Loucy (cell line): ENCODE measurements at regions not wholly inside any gene's neighbourhood (a gene's known extent, or its start where the extent isn't known, plus 50 kb on each side); places are given as distances from the start of the nearest gene placed in this dataset.
"Not testable (repeated sequence)": the region's sequence is repeated elsewhere in the genome, so short reads cannot be mapped to it uniquely, and the experiment has no call there.

Experiments used
- H2AFZ ChIP-seq: fragments of 200-600 bp; sonication (generic); 2 replicates; pipeline ENCODE4 v1.6.0; 2016; ENCODE audit warnings: antibody characterized with exemption, mild to moderate bottlenecking, low read length, moderate library complexity
- H3F3A ChIP-seq: fragments of 200-600 bp; 2 replicates; pipeline ENCODE4 v1.6.0; 2016; ENCODE audit warnings: antibody characterized with exemption, low read depth, mild to moderate bottlenecking
- H3K27me3 ChIP-seq: fragments of 200-600 bp; sonication (generic); 2 replicates; pipeline ENCODE4 v1.6.1; 2014; ENCODE audit warnings: low read length, mild to moderate bottlenecking; ENCODE audit not compliant: insufficient read depth, poor library complexity, severe bottlenecking
- H3K36me3 ChIP-seq: fragments of 200-600 bp; sonication (generic); 2 replicates; pipeline ENCODE4 v1.6.1; 2016; ENCODE audit warnings: low read length; ENCODE audit not compliant: insufficient read depth
- H3K4me1 ChIP-seq: fragments of 200-600 bp; sonication (generic); 2 replicates; pipeline ENCODE4 v1.5.1; 2014; ENCODE audit warnings: low read length, mild to moderate bottlenecking; ENCODE audit not compliant: insufficient read depth, poor library complexity, severe bottlenecking
- H3K4me2 ChIP-seq: fragments of 200-600 bp; sonication (generic); 2 replicates; pipeline ENCODE4 v1.6.0; 2014; ENCODE audit warnings: antibody characterized with exemption, low read length, low read depth, mild to moderate bottlenecking; ENCODE audit not compliant: poor library complexity, severe bottlenecking
- H3K4me3 ChIP-seq: fragments of 200-600 bp; sonication (generic); 2 replicates; pipeline ENCODE4 v1.5.1; 2014; ENCODE audit warnings: low read length, mild to moderate bottlenecking, mixed read lengths; ENCODE audit not compliant: poor library complexity, severe bottlenecking
- H3K79me2 ChIP-seq: fragments of 200-600 bp; sonication (generic); 2 replicates; pipeline ENCODE4 v1.6.1; 2014; ENCODE audit warnings: low read length; ENCODE audit not compliant: insufficient read depth
- H3K9ac ChIP-seq: fragments of 200-600 bp; sonication (generic); 2 replicates; pipeline ENCODE4 v1.6.0; 2014; ENCODE audit warnings: mild to moderate bottlenecking, low read depth, low read length, moderate library complexity; ENCODE audit not compliant: poor library complexity, severe bottlenecking
- H3K9me2 ChIP-seq: fragments of 200-600 bp; sonication (generic); replicated peaks from 2 replicates; pipeline ENCODE4 v1.6.1; 2016; ENCODE audit warnings: low read depth, low read length, mixed read lengths
- H3K9me3 ChIP-seq: fragments of 200-600 bp; sonication (generic); 2 replicates; pipeline ENCODE4 v1.6.1; 2014; ENCODE audit warnings: mild to moderate bottlenecking, antibody characterized with exemption, low read length, low read depth; ENCODE audit not compliant: insufficient read depth
- H4K20me1 ChIP-seq: fragments of 200-600 bp; sonication (generic); 2 replicates; pipeline ENCODE4 v1.6.0; 2014; ENCODE audit warnings: antibody characterized with exemption, low read length, mild to moderate bottlenecking; ENCODE audit not compliant: insufficient read depth, poor library complexity, severe bottlenecking
- EZH2phosphoT487 ChIP-seq: fragments of 200-600 bp; IDR thresholded peaks from 2 replicates; pipeline ENCODE4 v1.6.1; 2018; ENCODE audit warnings: antibody characterized with exemption, mild to moderate bottlenecking, moderate library complexity, borderline replicate concordance
- TF ChIP-seq, protein P1 (sequence below): fragments of 200-600 bp; sonication (generic); conservative IDR thresholded peaks from 2 replicates; pipeline ENCODE4 v1.5.1; 2014; ENCODE audit warnings: mild to moderate bottlenecking, antibody characterized with exemption, low read length

GRCh38 chr4:146049802-146050201, 111.2 kb upstream of the ZNF827 start:
- Histone ChIP-seq H3K4me2 (no peak overlapping the region), H3K9me3 (no peaks in the 10 kb centered on the region), H3K27me3 (no peaks in the 10 kb centered on the region), H4K20me1 (no peaks in the 10 kb centered on the region), H3K9me2 (no peaks in the 10 kb centered on the region), H2AFZ (no peak overlapping the region), H3F3A (no peaks in the 10 kb centered on the region), H3K4me1 (no peaks in the 10 kb centered on the region), H3K9ac (no peak overlapping the region), H3K36me3 (no peaks in the 10 kb centered on the region), H3K4me3 (no peak overlapping the region), H3K79me2 (no peaks in the 10 kb centered on the region)
- TF ChIP-seq, protein P1, sequence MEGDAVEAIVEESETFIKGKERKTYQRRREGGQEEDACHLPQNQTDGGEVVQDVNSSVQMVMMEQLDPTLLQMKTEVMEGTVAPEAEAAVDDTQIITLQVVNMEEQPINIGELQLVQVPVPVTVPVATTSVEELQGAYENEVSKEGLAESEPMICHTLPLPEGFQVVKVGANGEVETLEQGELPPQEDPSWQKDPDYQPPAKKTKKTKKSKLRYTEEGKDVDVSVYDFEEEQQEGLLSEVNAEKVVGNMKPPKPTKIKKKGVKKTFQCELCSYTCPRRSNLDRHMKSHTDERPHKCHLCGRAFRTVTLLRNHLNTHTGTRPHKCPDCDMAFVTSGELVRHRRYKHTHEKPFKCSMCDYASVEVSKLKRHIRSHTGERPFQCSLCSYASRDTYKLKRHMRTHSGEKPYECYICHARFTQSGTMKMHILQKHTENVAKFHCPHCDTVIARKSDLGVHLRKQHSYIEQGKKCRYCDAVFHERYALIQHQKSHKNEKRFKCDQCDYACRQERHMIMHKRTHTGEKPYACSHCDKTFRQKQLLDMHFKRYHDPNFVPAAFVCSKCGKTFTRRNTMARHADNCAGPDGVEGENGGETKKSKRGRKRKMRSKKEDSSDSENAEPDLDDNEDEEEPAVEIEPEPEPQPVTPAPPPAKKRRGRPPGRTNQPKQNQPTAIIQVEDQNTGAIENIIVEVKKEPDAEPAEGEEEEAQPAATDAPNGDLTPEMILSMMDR, result no peak
- no peak for TF ChIP-seq EZH2phosphoT487

DNA sequence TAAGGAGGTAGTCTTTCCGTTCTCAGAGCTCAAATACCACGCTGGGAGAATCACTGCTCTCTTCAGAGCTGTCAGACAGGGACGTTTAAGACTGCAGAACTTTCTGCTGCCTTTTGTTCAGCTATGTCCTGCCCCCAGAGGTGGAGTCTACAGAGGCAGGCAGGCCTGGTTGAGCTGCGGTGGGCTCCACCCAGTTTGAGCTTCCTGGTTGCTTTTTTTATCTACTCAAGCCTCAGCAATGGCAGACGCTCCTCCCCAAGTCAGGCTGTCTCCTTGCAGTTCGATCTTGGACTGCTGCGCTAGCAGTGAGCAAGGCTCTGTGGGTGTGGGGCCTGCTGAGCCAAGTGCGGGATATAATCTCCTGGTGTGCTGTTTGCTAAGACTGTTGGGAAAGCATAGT, 109.1 kb upstream of the ZNF827 start:
- H3K27me3 ChIP-seq, result not testable (repeated sequence)

DNA sequence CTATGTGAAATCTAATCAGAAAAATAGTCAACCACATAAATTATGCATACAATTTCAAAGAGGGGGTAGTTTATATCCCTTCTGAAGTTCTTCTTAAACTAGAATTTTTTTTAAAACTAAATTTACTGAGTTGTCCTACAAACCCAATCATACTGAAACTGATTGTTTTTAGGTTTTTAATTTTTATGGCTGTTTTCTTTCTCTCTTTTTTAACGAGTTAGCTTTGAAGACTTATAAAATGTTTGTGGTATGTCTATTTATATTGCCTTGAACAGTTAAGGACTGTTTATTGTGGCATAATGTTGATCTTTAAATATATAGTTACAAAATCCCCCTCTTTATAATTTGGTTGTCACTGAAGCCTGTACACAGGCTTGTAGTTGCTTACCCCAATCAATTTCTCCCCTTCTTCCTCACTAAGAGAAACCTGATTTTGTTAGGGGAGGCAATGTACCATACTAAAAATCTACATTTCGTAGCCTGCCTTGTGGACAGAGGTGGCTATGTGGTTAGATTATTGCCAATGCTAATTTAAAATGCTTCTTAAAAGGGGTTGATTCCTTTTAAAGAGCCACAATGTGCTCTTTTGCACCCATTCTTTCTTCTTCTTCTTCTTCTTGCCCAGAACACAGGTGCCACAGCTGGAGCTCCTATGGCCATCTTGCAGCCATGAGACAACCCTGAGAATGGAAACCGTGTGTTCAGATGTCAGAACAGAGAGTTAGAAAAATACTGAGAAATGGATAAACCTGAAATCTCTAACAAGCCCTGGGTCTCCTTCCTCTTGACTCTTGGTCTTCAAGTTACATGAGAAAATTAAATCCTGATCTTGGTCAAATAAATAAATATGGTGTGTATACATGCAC, 102.7 kb upstream of the ZNF827 start:
- Histone ChIP-seq H3K4me2 (no peak overlapping the region), H2AFZ (0 out of 2 replicates have a peak overlapping the region, but pooled peaks have one; percentile 38), H3K9me2 (no peaks in the 10 kb centered on the region), H4K20me1 (no peaks in the 10 kb centered on the region), H3K4me3 (no peak overlapping the region), H3K36me3 (no peaks in the 10 kb centered on the region), H3K9ac (no peak overlapping the region), H3K79me2 (no peaks in the 10 kb centered on the region), H3K9me3 (no peaks in the 10 kb centered on the region), H3K4me1 (no peaks in the 10 kb centered on the region), H3F3A (no peaks in the 10 kb centered on the region), H3K27me3 (no peaks in the 10 kb centered on the region)
- TF ChIP-seq, protein P1, result no peak
- TF ChIP-seq EZH2phosphoT487, result no peak

More for the DNA sequence above, 109.1 kb upstream of the ZNF827 start:
- H3K9ac ChIP-seq, H4K20me1 ChIP-seq, H3K9me2 ChIP-seq, H3K4me1 ChIP-seq, H3K4me3 ChIP-seq, H3F3A ChIP-seq, H3K36me3 ChIP-seq, H3K9me3 ChIP-seq, H2AFZ ChIP-seq, H3K79me2 ChIP-seq, H3K4me2 ChIP-seq: not testable (repeated sequence)

- Histone ChIP-seq H3K27me3 (no peaks in the 10 kb centered on the region), H3K36me3 (no peaks in the 10 kb centered on the region), H2AFZ (no peak overlapping the region), H3K9ac (no peak overlapping the region), H3K4me2 (no peak overlapping the region), H3K79me2 (no peaks in the 10 kb centered on the region), H3K4me3 (no peak overlapping the region), H3K9me3 (no peaks in the 10 kb centered on the region), H3K4me1 (no peaks in the 10 kb centered on the region), H4K20me1 (no peaks in the 10 kb centered on the region), H3K9me2 (no peaks in the 10 kb centered on the region), H3F3A (no peaks in the 10 kb centered on the region)
- no peak for TF ChIP-seq EZH2phosphoT487
- TF ChIP-seq, protein P1, result peak; percentile 44
Measured at GRCh38 chr4:146040623-146041022, 102.0 kb upstream of the ZNF827 start.
